Thyroid gland (tissue), 4 donors: ENCODE measurements at regions not wholly inside any gene's neighbourhood (a gene's known extent, or its start where the extent isn't known, plus 50 kb on each side); places are given as distances from the start of the nearest gene placed in this dataset.

Experiments used
- CTCF ChIP-seq, 6 experiments: fragments of 200-600 bp in 3 of 6; fragments of 450-650 bp in 3 of 6; sonication (generic) in 3 of 6; IDR thresholded peaks; one replicate each; pipeline ENCODE4 v1.5.1; 2016 to 2019; ENCODE audit warnings: antibody characterized with exemption in 6 of 6, mild to moderate bottlenecking in 2 of 6, inconsistent platforms in 1 of 6, moderate library complexity in 1 of 6
- POLR2A ChIP-seq, 2 donors: fragments of 450-650 bp; IDR thresholded peaks; one replicate each; pipeline ENCODE4 v1.6.1; 2017; ENCODE audit warnings: antibody characterized with exemption in 2 of 2, mild to moderate bottlenecking in 2 of 2, moderate library complexity in 1 of 2

- TF ChIP-seq POLR2A (IDR thresholded peaks at IDR 0.05) (no peak), CTCF (IDR thresholded peaks at IDR 0.05) (no peak)
These were observed 512.5 kb upstream of the CDH18 start for GRCh38 chr5:20500546-20500945.
